ENCODE measurements at regions not wholly inside any gene's neighbourhood (a gene's known extent, or its start where the extent isn't known, plus 50 kb on each side); places are given as distances from the start of the nearest gene placed in this dataset.

- TF ChIP-seq, protein P1, sequence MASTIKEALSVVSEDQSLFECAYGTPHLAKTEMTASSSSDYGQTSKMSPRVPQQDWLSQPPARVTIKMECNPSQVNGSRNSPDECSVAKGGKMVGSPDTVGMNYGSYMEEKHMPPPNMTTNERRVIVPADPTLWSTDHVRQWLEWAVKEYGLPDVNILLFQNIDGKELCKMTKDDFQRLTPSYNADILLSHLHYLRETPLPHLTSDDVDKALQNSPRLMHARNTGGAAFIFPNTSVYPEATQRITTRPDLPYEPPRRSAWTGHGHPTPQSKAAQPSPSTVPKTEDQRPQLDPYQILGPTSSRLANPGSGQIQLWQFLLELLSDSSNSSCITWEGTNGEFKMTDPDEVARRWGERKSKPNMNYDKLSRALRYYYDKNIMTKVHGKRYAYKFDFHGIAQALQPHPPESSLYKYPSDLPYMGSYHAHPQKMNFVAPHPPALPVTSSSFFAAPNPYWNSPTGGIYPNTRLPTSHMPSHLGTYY (CRISPR knock-in tag; IDR thresholded peaks at IDR 0.05): no peak
- TF ChIP-seq TCF7 (CRISPR knock-in tag; IDR thresholded peaks at IDR 0.05; ENCODE audit: low read depth) (no peak), FOXK1 (CRISPR knock-in tag; IDR thresholded peaks at IDR 0.05) (no peak), JUN (CRISPR knock-in tag; IDR thresholded peaks at IDR 0.05) (no peak), NFE2L1 (CRISPR knock-in tag; IDR thresholded peaks at IDR 0.05) (no peak), ELF4 (CRISPR knock-in tag; IDR thresholded peaks at IDR 0.05; ENCODE audit: low read depth) (no peak)
- TF ChIP-seq, protein P2, sequence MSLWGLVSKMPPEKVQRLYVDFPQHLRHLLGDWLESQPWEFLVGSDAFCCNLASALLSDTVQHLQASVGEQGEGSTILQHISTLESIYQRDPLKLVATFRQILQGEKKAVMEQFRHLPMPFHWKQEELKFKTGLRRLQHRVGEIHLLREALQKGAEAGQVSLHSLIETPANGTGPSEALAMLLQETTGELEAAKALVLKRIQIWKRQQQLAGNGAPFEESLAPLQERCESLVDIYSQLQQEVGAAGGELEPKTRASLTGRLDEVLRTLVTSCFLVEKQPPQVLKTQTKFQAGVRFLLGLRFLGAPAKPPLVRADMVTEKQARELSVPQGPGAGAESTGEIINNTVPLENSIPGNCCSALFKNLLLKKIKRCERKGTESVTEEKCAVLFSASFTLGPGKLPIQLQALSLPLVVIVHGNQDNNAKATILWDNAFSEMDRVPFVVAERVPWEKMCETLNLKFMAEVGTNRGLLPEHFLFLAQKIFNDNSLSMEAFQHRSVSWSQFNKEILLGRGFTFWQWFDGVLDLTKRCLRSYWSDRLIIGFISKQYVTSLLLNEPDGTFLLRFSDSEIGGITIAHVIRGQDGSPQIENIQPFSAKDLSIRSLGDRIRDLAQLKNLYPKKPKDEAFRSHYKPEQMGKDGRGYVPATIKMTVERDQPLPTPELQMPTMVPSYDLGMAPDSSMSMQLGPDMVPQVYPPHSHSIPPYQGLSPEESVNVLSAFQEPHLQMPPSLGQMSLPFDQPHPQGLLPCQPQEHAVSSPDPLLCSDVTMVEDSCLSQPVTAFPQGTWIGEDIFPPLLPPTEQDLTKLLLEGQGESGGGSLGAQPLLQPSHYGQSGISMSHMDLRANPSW (CRISPR knock-in tag; conservative IDR thresholded peaks at IDR 0.05; ENCODE audit: low read depth): no peak
Measured at GRCh38 chr2:191748528-191749180, 70.7 kb downstream of the NABP1 start (continued).

GRCh38 chr2:191749181-191749540 is 71.2 kb downstream of the NABP1 start:
- no peaks in the 10 kb centered on the region for H3K4me1 Mint-ChIP-seq
- no peak overlapping the region for H3K27ac Mint-ChIP-seq
- no peak for TF ChIP-seq GTF2I (CRISPR knock-in tag; conservative IDR thresholded peaks at IDR 0.05)
- no peak for TF ChIP-seq ATF3 (CRISPR knock-in tag; conservative IDR thresholded peaks at IDR 0.05)
- no peak for TF ChIP-seq ZNF317 (CRISPR knock-in tag; IDR thresholded peaks at IDR 0.05; ENCODE audit: borderline replicate concordance, low read depth)
- H3K4me3 Mint-ChIP-seq: no peak overlapping the region
- ChIA-PET CTCF (interaction anchor here (1.5 kb wide), 1 partner anchor 9 kb away, joined by 5 read pairs; no protein-coding TSS in a partner anchor), POLR2A (no interaction called here)
- no peaks in the 10 kb centered on the region for H3K36me3 Mint-ChIP-seq
- ATAC-seq (no peak), DNase-seq (ENCODE audit: low spot score) (no peak)
- no peaks in the 10 kb centered on the region for H3K27me3 Mint-ChIP-seq (ENCODE audit: low read depth)
- no peaks in the 10 kb centered on the region for H3K9me3 Mint-ChIP-seq

DNA sequence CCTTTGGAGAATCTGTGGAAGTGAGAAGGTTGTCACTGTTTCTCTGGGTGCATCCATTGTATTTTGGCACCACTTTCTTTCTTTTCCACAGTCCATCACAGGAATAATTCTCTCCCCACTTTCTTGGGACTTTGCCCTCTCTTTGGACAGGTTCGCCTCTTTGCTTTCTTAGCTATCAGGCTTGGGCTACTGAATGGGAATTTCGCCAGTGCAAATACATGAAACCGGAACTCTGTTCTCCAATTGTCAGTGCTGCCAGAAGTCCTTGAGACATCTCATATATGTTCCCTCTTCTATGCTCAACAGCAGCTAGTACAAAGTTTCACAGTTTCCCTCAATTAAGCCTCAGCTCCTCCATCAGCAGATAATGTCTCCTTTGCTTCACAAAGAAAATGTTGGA is 76.2 kb downstream of the NABP1 start:
- ATAC-seq (no peak), DNase-seq (ENCODE audit: low spot score) (no peak)
- ChIA-PET CTCF (interaction anchor here (0.5 kb wide), 1 partner anchor 117 kb away, joined by 3 read pairs; no protein-coding TSS in a partner anchor), POLR2A (no interaction called here)
- Mint-ChIP-seq H3K27ac (no peak overlapping the region), H3K4me3 (no peak overlapping the region), H3K9me3 (no peaks in the 10 kb centered on the region), H3K4me1 (peaks cover 9% of the 10 kb centered on the region), H3K36me3 (no peaks in the 10 kb centered on the region), H3K27me3 (ENCODE audit: low read depth) (no peaks in the 10 kb centered on the region)
- TF ChIP-seq ZSCAN18 (CRISPR knock-in tag; IDR thresholded peaks at IDR 0.05): no peak
- no peak for TF ChIP-seq FOXP4 (CRISPR knock-in tag; IDR thresholded peaks at IDR 0.05)
- no peak for TF ChIP-seq ATF3 (CRISPR knock-in tag; conservative IDR thresholded peaks at IDR 0.05)
- no peak for TF ChIP-seq PREB (CRISPR knock-in tag; IDR thresholded peaks at IDR 0.05; ENCODE audit: borderline replicate concordance)
- TF ChIP-seq, protein P3, sequence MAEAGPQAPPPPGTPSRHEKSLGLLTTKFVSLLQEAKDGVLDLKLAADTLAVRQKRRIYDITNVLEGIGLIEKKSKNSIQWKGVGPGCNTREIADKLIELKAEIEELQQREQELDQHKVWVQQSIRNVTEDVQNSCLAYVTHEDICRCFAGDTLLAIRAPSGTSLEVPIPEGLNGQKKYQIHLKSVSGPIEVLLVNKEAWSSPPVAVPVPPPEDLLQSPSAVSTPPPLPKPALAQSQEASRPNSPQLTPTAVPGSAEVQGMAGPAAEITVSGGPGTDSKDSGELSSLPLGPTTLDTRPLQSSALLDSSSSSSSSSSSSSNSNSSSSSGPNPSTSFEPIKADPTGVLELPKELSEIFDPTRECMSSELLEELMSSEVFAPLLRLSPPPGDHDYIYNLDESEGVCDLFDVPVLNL (CRISPR knock-in tag; IDR thresholded peaks at IDR 0.05; ENCODE audit: borderline replicate concordance, low read depth): no peak
- TF ChIP-seq OVOL2 (CRISPR knock-in tag; IDR thresholded peaks at IDR 0.05; ENCODE audit: borderline replicate concordance): no peak
- TF ChIP-seq ZNF396 (CRISPR knock-in tag; IDR thresholded peaks at IDR 0.05; ENCODE audit: borderline replicate concordance): no peak
- TF ChIP-seq ATF1 (CRISPR knock-in tag; IDR thresholded peaks at IDR 0.05): no peak
- no peak for TF ChIP-seq USF1 (CRISPR knock-in tag; IDR thresholded peaks at IDR 0.05)
- TF ChIP-seq E2F1 (CRISPR knock-in tag; IDR thresholded peaks at IDR 0.05): no peak
- no peak for TF ChIP-seq NFE2L1 (CRISPR knock-in tag; IDR thresholded peaks at IDR 0.05)
- no peak for TF ChIP-seq ZNF416 (CRISPR knock-in tag; IDR thresholded peaks at IDR 0.05)
